Effector memory CD4-positive, alpha-beta T cell (primary cell): ENCODE measurements at regions not wholly inside any gene's neighbourhood (a gene's known extent, or its start where the extent isn't known, plus 50 kb on each side); places are given as distances from the start of the nearest gene placed in this dataset.

Experiments used
- DNase-seq, 3 donors: peaks; one replicate each; pipeline ENCODE4 v3.0.0-alpha.2; 2020
- H3K27ac ChIP-seq: 2 replicates; pipeline ENCODE4 v1.7.0; 2013; ENCODE audit warnings: mild to moderate bottlenecking, low read length, moderate library complexity; ENCODE audit not compliant: insufficient read depth, poor library complexity, severe bottlenecking
- H3K27me3 ChIP-seq: replicated peaks from 2 replicates; pipeline ENCODE4 v1.7.0; 2013; ENCODE audit warnings: mild to moderate bottlenecking, low read length; ENCODE audit not compliant: insufficient read depth, control insufficient read depth, poor library complexity, severe bottlenecking
- H3K36me3 ChIP-seq: 2 replicates; pipeline ENCODE4 v1.7.0; 2013; ENCODE audit warnings: mild to moderate bottlenecking, low read length, moderate library complexity; ENCODE audit not compliant: control insufficient read depth, insufficient read depth
- H3K4me1 ChIP-seq: 2 replicates; pipeline ENCODE4 v1.7.0; 2013; ENCODE audit warnings: low read length, mild to moderate bottlenecking; ENCODE audit not compliant: control insufficient read depth, insufficient read depth, poor library complexity, severe bottlenecking
- H3K4me3 ChIP-seq: 2 replicates; pipeline ENCODE4 v1.7.0; 2013; ENCODE audit warnings: low read length, low read depth, mild to moderate bottlenecking; ENCODE audit not compliant: insufficient read depth, poor library complexity, severe bottlenecking
- H3K9me3 ChIP-seq: 2 replicates; pipeline ENCODE4 v1.7.0; 2013; ENCODE audit warnings: mild to moderate bottlenecking, low read length, moderate library complexity; ENCODE audit not compliant: control insufficient read depth

GRCh38 chr10:8473205-8473604 lies 418.7 kb downstream of the GATA3 start:
- no peaks in the 10 kb centered on the region for H3K36me3 ChIP-seq
- no peak overlapping the region for H3K4me3 ChIP-seq
- H3K4me1 ChIP-seq, result no peaks in the 10 kb centered on the region
- H3K9me3 ChIP-seq, result no peaks in the 10 kb centered on the region
- H3K27me3 ChIP-seq, result no peaks in the 10 kb centered on the region
- H3K27ac ChIP-seq, result no peak overlapping the region
- peak in 2 of 3 donors; percentile 1 to 6 for DNase-seq

DNA sequence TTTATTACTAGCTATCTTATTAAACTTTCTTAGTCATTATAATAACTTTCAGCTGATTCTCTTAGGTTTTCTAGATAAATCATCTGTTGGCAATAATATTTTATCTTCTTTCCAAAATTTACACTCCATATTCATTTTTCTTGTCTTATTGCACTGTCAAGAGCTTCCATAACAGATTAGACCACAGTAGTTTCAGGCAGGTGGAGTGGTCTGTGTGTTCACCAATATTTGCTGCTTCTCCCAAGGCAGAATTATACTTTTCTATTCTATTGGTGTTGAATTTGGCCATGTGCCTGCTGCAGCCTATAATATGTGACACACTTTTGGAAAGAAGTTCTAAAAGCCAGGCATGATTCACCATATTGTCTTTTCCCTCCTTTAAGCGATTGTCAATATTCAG lies 422.8 kb downstream of the GATA3 start:
- H3K4me1 ChIP-seq, result no peaks in the 10 kb centered on the region
- H3K36me3 ChIP-seq, result no peaks in the 10 kb centered on the region
- H3K27me3 ChIP-seq, result peaks cover 6% of the 10 kb centered on the region
- DNase-seq, result no peak
- no peaks in the 10 kb centered on the region for H3K9me3 ChIP-seq
- no peak overlapping the region for H3K4me3 ChIP-seq
- H3K27ac ChIP-seq, result no peak overlapping the region

GRCh38 chr10:8481718-8482504 lies 427.4 kb downstream of the GATA3 start:
- Histone ChIP-seq H3K4me1 (no peaks in the 10 kb centered on the region), H3K36me3 (no peaks in the 10 kb centered on the region), H3K9me3 (no peaks in the 10 kb centered on the region), H3K27ac (no peak overlapping the region), H3K27me3 (peaks cover 6% of the 10 kb centered on the region), H3K4me3 (no peak overlapping the region)
- no peak for DNase-seq

- Histone ChIP-seq H3K27me3 (peaks cover 6% of the 10 kb centered on the region), H3K4me3 (no peak overlapping the region)
Observed at GRCh38 chr10:8485032-8485431, 430.5 kb downstream of the GATA3 start.

DNA sequence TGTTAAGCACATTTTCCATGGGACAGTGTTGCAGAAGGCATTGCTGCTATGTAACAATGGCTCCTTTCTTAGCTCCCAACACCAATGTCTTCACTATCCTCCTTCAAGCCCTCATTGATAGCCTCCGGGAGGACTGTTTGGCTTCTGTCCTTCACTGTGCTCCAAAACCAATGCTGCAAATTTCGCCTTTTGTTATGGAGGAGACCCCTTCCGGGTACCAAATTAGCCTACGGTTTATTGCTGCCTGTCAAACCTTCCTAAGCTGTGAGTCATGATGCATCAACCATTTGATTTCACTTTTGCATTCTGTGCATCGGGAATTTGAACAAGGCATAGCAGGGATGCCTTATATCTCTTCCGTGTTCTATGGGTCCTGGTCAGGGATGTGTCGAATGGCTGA lies 432.9 kb downstream of the GATA3 start:
- no peak overlapping the region for H3K4me3 ChIP-seq
- no peaks in the 10 kb centered on the region for H3K36me3 ChIP-seq
- H3K27ac ChIP-seq, result no peak overlapping the region
- no peaks in the 10 kb centered on the region for H3K9me3 ChIP-seq
- no peaks in the 10 kb centered on the region for H3K4me1 ChIP-seq
- H3K27me3 ChIP-seq, result no peaks in the 10 kb centered on the region
- no peak for DNase-seq

More at GRCh38 chr10:8485032-8485431, 430.5 kb downstream of the GATA3 start:
- Histone ChIP-seq H3K4me1 (no peaks in the 10 kb centered on the region), H3K9me3 (no peaks in the 10 kb centered on the region), H3K36me3 (no peaks in the 10 kb centered on the region), H3K27ac (no peak overlapping the region)
- DNase-seq, result no peak

DNA sequence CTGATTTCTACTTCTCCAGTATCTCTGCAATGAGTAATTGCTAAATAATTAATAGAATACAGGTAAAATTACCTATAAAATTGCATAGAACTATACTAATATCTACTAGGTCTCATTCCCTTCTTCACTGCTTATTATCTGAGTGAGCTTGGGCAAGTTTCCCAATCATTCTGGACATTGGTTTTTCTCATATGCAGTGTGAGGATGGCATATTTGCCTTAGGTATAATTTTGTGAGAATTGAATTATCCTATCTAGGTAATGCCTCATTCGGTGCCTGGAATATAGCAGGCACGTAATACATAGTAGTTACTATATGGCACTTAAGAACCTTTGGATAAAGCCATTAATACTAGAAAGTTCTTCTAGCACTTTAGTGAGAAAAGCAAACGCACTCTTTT lies 434.7 kb downstream of the GATA3 start:
- no peaks in the 10 kb centered on the region for H3K27me3 ChIP-seq
- H3K36me3 ChIP-seq, result no peaks in the 10 kb centered on the region
- no peak overlapping the region for H3K4me3 ChIP-seq
- H3K4me1 ChIP-seq, result no peaks in the 10 kb centered on the region
- DNase-seq, result no peak
- no peaks in the 10 kb centered on the region for H3K9me3 ChIP-seq
- no peak overlapping the region for H3K27ac ChIP-seq

DNA sequence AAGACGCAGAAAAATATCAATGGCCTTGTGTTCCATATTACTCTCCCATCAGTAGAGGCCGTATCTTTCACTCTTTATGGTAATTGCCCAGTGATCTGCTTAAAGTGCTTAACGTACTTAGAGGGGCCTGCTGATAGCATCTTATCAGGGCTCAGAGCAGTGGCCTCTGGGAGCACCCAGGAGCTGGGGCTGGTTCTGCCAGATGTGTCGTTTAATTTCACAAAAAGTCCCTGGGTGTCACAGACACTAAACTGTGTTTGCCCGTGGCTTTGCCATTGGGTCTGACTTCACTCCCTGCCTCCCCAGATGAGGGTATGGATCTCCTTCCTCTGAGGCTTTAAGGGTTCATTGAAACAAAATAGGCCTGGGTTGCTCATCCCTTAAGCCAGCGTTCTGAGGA lies 435.3 kb downstream of the GATA3 start:
- no peak for DNase-seq

DNA sequence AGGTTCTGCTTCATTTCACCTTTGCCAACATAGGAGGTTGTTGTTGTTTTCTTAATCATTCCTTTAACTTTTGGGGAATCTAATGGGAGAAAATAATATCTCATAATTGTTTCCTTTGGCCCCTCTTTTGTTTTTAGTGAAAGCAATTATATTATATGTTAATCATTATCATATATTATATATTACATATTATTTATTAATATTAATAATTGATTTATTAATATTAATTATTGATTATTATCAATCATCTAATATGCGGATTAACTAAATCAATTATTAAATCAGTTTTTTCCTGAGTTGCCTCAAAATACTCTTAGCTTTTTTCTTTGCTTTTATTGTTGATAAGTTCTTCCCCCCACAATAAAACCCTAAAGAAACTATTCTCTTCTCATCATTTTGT lies 443.8 kb downstream of the GATA3 start:
- Histone ChIP-seq H3K4me3 (no peak overlapping the region), H3K4me1 (no peaks in the 10 kb centered on the region), H3K27me3 (no peaks in the 10 kb centered on the region), H3K27ac (no peak overlapping the region), H3K36me3 (no peaks in the 10 kb centered on the region), H3K9me3 (no peaks in the 10 kb centered on the region)
- no peak for DNase-seq

More for the DNA sequence above, 435.3 kb downstream of the GATA3 start:
- H3K36me3 ChIP-seq, result no peaks in the 10 kb centered on the region
- H3K27me3 ChIP-seq, result no peaks in the 10 kb centered on the region
- no peaks in the 10 kb centered on the region for H3K9me3 ChIP-seq
- no peak overlapping the region for H3K4me3 ChIP-seq
- no peak overlapping the region for H3K27ac ChIP-seq
- no peaks in the 10 kb centered on the region for H3K4me1 ChIP-seq

DNA sequence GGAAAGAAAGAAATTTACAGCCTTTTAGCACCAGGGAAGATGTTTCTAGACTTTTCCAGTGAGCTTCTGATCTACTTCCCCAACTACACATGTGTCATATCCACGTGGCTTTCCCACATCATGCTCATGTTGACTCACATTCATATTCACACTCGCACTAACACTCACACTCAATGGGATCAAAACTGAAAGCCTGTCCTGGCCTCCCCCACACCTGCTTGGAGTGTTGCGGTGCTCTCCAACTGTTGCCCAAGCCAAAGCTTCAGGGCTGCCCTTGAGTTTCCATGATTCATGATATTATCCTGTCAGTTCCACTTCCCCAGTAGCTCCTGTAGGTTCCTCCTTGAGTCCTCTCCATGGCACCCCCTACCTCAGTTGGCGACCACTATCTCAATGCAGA lies 444.4 kb downstream of the GATA3 start:
- H3K9me3 ChIP-seq, result no peaks in the 10 kb centered on the region
- H3K27ac ChIP-seq, result no peak overlapping the region
- no peaks in the 10 kb centered on the region for H3K27me3 ChIP-seq
- no peaks in the 10 kb centered on the region for H3K36me3 ChIP-seq
- no peaks in the 10 kb centered on the region for H3K4me1 ChIP-seq
- no peak overlapping the region for H3K4me3 ChIP-seq
- DNase-seq, result no peak

- H3K4me1 ChIP-seq, result no peaks in the 10 kb centered on the region
- H3K4me3 ChIP-seq, result no peak overlapping the region
- no peak for DNase-seq
- no peaks in the 10 kb centered on the region for H3K27me3 ChIP-seq
- no peak overlapping the region for H3K27ac ChIP-seq
- no peaks in the 10 kb centered on the region for H3K9me3 ChIP-seq
- H3K36me3 ChIP-seq, result no peaks in the 10 kb centered on the region
Observed at GRCh38 chr10:8499312-8499711, 444.8 kb downstream of the GATA3 start.
